ENCODE measurements at regions not wholly inside any gene's neighbourhood (a gene's known extent, or its start where the extent isn't known, plus 50 kb on each side); places are given as distances from the start of the nearest gene placed in this dataset.

DNA sequence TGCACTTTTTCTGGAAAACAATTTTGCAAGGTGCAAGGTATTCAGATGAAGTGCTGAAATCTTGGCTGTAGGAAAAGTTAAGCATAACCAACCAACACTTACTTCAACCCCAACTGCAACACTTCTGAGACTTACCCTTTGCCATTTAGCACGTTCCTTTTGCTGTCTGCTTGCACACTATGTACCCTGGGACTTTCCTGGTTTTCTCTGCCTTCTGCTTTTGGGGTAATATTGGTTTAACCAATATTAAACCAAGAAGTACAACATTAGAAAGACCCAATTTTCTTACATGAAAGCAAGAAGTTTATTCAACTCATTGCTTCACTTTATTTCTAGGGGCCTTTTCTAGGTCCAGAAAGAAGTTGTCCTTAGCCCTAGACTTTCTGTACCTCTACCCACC, 193.0 kb downstream of the HLX start:
- no peak for DNase-seq

DNA sequence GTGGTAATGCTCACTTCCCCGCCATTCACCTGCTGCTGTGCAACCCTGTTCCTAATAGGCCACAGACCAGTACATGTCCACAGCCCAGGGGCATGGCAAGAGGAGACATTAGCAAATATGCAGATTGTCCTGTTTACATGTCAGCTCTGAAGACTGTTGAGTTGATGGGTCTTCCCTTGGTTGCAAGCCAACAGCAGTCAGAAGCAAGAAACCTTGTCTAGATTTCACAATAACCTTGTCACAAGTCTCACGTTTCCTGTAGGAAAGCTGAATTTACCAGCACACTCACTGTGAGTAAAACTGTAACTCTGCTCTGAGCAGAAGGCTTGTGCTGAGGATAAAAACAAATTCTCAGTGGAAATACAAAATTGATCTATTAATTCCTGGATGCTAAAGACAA, 195.1 kb downstream of the HLX start:
- no peak for DNase-seq

DNA sequence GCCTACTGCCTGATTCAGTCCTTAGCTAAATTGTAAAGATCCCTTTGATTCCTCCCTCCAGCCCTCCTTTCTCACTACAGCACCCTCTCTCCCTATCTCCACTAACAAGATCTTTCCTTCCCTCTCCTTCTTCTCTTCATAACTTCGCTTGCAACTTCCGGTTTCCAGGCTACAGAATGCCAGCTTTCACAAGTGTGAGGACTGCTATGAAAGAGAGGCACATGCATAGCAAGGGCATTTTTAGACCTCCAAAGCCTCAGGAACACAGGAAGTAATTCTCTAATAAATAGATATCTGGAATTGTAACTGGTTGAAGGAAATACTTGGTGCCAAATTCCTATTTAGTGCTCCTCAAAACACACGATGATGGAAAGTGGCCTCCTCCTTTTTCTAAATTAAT, 196.7 kb downstream of the HLX start:
- no peak for DNase-seq

DNA sequence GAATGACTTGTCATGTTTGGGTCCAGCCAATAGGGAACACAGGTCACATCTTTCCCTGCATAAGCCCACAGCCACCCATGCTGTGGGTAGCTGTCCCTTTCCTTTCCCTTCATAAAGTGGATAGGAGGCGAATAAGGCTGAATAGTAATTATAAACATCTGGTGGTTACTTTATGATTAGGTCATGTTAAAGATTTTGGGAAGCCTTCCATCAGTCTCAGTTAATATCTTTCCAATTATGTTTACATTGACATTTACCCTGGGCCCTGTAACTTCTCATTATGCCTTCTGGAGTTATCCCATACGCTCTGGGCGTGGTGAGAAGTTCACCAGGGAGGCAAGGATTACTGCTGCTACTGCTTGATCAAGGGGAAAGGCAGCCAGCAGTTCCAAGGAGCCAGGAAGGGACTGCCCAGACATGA, 197.2 kb downstream of the HLX start:
- no peak for DNase-seq

DNA sequence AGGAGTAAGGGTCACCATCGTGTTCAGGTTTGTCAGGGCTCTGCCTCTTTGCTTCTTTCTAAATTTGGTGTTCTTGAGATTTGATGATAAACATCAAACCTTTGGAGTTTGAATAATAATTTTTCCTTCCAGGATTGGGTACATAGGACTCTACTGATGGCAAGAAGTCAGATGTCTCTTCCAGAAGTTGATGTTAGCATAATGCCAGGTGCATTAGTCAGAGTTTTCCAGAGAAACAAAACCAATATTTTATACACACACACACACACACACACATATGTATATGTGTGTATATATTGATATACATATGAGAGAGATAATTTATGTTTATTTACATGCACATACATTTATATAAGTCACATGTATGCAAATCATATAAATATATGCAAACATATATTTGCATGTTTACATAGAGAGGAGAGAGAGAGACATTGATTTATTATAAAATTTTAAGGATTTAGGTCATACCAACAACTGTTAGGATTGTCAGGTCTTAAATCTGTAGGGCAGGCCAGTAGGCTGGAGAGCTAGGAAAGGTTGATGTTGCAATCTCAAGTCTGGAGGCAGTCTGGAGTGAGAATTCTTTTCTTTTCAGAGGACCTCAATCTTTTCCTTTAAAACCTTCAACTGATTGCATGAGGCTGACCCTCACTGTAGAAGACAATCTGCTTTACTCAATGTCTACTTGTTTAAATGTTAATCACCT, 199.2 kb downstream of the HLX start:
- DNase-seq: no peak

DNA sequence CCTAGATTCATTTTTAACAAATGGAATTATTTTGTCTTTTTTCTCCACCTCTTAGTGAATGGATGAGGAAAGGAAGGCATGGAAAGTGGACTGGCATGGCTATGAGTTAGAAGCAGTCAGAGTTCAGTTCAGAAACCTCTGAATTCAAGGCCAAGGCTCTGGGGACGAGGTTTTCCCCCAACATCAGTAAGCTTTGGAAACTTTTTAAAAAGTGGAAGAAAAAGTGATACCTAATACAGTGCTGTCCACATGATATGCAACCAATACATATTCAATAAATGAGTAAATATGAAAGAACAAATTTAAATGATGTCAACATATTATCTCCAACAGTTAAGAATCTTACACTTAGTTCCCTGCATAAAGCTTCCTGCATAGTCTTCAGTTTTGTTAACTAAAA, 204.7 kb downstream of the HLX start:
- no peak for DNase-seq

DNA sequence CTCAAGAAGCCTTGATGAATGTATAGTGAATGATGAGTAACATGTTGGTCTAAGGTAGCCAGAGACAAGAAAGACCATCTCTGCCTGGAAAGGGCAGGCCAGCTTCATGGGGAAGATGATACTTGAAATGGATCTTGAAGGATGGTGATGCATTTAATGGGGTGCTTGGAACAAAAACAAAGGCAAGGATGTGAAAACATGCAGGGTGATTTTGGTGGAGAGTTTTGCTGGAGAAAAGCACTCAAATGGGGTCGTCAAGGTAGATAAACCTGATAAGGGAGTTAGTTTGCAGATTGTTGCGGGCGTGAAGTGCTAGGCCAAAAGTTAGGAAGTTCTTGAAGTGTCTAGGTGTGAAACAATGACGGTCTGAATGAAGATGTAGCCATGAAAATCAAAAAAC, 205.4 kb downstream of the HLX start:
- DNase-seq: no peak

DNA sequence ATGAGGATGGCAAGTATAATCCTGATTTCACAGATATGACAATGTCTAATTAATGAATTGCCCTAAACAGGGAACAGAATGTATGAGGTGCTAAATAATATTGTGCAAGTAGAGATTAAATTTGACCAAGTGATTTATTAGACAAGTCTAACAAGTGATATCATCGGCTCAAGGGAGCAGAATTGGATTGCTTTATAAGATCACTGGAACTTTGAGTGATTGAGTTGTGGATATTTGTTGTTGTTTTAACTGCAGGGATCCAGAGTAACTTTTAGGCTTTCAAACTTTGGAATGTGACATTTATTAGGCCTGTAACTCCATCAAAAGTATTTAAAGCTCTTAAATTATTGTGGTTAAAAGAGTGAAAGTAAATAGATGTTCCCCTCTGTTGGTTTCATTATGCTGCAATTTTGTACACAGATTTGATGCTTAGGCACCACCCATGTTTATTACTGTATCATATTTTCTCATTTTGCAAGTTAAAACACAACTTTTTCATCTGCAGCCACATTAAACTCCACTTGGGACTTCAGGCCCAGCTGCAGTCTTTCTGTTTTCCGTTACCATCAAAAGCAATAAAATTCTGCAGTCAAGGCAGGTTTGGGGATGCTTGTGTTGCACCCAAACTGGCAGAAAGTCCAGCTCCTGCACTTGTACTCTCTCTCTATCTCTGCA, 206.6 kb downstream of the HLX start:
- DNase-seq: no peak

DNA sequence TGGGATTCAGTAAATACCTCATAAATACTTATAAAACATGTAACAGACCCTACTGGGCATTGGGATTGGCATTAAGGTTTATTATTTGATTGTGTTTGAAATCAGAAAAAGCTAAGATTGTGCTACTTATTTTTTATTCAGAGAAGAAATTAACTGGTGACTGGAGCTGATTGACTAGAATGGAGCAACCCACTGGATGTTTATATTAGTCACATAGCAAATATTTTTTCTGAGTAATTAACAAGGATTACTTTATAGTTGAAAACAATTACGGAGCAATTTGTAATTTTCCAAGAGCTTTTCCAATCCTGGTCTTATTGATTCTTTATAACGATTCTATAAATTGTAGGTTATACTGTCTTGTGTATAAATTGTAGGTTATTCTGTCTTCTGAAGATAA, 208.7 kb downstream of the HLX start:
- no peak for DNase-seq

DNA sequence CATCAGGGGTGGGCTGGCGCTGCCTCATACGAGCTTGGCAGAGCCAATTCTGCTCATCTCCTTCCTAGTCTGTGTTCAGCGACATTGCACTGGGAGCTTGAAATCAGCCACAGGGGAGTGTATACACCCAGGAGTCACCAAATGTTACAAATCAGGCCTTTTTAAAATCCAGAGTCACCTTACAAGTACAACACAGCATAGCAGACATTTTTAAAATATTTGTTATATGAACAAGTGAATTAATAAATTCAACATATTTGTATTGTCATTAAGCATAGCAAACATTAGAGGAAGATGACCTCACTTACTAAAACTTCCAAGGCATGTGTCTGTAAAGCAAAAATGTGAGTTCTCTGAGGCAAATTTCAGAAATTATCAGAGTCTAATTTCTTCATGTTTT, 210.0 kb downstream of the HLX start:
- no peak for DNase-seq

DNA sequence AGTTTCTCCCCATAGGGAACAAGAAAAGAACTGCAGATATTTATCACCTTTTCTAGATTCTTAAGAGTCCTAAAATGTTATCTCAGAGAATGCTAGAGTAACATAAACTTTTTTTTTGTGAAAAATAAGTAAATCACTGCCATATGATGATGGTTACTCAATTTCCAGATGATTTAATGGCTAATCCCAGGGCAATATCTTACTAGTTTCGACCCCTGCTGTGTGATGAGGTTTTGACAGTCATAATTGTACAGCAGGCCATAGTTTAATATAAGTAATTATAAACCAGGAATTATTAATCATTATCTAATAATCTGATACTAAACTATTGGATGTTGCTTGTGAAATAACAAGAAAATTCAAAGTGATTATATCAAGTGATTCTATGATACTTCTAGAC, 210.6 kb downstream of the HLX start:
- no peak for DNase-seq

DNA sequence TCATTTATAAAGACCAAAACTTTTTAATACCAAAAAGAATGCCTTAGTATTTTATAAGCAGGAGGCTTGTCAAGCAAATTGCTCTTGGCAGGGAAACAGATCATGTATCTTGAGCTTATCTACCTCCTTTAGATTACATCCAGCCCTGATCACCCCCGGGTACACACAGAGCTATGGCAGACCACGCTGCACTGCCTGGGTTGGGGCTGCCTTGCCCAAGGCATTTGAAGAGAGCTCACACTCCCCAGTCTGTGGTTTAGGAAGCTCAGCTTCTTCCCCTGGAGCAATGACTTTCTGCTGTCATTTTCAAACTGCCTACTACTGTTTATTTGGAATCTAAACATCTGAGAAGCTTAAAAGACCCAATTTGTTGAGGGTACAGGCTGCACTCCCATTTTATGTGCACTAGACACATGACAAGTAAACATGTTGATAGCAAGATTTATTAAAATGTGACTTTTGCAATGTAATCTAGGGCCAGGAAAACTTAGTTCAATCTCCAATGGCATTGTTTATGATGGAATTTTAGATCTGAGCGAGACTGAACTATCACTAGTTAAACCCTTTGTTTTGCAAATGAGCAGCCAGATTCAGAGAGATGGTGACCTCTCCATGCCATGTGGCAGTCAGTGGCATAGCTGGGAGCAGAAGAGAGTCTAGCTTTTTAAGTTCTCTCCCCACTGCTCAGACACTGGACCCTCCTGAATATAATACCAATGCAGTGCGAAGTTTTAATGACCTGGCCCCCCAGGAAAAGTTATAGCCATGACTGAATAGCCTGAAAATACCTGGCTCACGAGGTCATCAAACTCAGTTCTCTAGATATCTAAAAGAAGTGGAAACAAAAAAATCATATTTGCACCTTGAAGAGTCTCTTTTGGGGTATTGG, 214.9 kb downstream of the HLX start:
- DNase-seq: no peak

DNA sequence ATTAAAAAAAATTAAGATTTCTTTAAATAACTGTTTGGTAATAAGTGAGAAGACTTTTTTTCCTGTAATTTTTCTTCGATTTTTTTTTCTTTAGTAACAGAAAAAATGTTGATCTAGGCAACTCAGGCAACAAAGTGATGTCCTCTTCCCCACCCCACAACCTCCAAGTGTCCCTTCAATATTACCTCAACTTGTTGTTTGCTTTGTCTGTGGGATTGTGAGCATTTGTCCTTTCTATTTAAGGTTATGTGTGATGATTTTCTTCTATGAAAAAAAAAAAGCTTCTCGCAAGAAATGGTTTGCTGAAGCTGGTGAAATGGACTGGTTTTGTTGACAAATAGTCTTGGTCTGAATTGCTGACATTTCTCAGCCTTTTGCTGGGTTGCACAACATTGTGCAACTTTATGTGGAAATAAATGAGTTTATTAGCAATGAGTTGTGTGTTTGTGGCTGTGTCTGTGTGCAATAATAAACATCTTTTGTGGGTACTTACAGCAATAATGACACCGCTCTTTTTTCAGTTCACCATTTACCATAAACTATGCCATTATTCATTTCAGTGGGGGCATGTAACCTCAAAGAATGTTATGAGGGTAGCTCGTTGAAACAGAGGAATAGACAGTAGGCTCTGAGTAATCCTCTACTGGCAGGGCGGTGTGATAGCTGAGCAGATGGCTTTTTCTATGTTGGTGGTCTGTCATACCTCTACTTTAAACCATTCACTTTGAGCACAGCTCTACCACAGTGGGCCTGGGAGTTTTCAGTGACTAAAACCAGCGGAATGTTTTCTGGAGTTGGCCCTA, 218.4 kb downstream of the HLX start:
- no peak for DNase-seq

DNA sequence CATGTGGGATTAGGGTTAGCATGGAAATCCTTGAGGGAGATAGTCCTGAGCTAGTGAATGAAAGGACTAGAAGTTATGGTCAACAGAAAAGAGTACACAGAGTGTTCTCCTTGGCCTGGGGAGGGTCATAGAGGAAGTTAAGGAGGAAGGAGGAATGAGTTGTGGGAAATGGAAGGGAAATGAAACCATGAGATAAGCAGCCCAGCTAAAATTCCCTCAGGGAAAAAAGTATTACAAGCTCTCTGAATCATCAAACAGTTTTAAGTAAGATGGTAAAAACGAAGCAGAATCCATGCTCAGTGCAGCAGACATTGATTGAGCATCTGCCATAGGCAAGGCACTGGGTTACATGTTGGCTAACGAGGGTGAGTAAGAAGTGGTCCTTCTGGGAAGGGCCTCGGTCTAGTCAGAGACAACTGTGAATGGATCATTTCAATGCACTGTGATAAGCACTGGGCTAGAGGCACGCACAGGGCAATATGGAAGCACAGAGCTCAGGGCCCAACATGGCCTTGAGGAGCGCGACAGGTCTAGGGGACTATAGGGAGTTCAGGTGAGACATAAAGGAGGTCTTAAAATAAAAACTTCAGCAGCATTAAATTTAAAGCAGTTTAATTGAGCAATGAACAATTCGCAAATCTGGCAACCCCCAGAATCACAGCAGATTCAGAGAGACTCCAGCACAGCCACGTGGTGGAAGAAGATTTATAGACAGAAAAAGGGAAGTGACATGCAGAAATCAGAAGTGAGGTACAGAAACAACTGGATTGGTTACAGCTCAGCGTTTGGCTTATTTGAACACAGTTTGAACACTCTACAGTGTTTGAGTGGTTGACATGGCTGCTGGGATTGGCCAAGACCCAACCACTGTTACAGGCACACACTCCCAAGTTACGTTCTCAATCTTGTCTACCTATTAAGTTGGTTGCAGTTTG, 219.5 kb downstream of the HLX start:
- DNase-seq: no peak

DNA sequence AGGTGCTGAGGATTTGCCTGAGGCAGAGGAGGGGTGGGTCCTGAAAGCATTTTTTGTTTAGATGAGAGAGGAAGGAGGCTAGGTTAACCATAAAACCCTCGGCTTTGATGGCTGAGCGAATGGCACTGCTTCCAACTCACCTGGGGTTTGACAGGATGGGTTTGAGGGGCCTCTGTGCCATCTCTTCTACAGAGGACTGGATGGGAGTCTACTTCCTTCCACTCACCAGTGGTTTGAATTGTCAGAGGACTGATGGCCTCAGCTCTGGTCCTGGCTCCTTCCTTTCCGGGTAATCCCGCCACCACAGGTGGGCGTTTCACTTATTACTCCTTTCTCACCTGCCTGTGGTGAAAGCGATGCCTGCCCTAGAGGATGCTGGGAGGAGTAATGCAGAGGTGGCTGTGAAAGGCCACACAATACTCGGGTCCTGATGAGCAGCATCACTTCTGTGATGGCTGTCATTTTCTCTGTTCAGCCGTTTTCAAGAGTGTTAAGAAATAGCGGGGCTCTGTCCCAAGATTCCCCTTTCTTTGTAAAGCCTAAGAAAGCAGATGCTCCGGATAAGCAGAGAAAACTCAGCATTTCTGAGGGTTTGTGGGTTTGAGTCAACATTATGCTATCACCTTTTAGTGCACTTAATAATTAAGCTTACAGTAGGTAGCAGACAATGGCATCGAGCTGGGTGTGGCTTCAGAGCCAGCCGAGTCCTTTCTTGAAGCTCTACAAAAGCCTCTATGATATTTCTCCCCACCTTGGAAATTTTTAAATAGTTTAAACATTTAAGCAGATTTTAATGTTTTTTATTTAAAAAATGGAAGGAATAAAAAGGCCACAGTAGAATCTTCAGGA, 220.7 kb downstream of the HLX start:
- DNase-seq: no peak

DNA sequence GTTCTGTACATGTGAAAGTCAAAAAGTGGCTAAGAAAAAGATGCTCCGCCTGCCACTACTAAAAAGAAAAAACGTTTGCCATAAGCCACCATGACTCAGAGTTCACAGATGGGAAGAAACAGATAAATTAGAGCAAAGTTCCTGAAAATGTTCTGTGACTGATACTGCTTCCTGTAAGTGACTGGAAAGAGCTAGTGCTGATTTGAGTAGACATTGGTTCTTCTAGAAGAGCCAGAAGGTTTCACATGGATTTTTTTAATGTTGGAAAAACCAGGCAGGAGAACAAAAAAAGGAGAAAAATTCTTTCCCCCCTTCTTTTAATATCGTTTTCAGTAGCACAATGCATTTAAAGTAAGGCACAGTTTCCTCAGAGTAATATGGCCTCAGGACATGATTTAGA, 221.4 kb downstream of the HLX start:
- DNase-seq: no peak

DNA sequence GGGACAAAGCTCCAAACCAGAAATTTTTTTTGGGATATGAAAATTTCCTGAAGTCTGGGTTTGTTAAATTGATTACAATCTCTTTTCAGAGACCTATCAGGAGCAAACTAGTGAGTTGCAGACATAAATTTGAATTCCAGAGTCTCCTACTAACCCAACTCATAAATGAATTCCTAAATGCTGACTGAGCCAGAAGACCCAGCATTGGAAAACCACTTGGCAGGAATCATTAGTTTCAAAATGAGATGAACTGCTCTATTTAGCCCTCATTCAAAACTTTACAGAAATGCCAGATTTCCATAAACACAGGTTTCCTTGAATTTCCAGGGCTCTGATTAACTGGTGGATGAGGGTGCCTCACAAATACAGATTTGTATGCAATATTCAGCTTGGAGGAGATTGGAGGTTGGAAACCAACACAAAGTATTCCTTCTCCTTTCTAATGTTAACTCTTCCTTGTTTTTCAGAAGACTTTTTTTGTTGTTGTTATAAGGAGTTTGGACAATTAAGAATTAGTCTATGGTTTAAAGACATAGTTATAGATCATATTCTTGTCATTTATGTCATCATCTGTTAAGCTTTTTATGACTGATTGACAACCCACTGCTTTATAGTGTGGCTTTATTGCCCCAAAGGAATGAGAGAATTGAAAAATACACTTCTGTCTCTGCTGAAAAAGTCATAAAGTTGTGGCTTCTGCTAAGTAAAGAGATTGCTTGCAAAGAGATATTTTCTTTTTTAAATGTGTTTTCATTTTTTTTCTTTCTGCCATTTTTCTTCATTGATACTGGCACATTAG, 222.8 kb downstream of the HLX start:
- no peak for DNase-seq

DNA sequence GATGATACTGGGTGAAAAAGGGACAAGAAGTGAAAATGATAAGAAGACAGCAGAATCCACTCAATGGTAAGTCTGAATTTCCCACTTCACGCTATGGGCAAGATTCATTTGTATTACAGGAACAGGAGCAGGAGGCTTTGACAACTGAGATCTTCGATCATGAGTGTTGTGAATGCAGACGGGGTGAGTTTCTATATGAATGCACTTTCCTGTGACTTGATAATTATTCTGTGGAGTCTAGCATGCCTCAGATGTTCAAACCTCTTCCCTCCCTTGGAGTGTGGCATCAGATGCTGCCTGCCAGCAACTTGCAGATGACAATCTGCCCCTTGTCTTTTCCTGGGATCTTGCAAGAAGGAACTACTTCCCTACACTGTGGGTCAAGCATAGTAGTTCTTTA, 225.4 kb downstream of the HLX start:
- DNase-seq: no peak

DNA sequence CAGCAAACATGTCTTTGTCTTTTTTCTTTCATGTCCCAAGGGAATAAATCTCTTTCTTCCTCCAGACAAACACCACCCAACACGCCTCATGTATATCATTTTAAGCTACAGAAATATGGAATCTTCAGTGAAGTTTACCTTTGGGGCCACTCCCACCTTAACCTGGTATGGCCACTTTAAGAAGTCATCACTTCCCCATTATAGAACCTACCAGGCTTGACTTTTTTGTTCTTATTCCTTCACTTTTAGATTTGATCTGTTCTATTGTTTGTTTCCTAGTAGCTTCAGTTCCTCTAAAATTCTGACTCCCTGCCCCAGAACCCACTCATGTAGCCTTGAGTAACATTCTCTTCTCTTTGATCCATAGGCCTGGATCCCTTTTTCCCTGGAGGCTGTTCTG, 226.3 kb downstream of the HLX start:
- DNase-seq: no peak

DNA sequence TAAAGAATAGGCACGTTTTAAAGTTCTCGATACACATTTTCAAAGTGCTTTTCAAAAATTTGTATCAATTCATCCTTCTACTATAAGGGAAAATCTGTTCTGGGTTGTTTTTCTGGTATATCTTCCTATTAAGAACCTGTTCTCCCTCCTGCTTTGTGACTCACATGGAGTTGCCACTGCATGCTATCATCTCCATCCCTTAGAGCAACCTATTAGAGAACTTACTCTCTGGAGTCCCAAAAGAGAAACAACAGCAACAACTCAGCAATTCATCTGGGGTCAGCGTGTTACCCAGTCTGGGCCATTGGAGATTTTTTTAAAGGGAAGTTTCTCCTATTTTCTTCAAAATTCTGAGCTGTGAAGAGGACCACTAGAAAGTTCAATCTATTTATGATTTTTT, 227.4 kb downstream of the HLX start:
- no peak for DNase-seq

Data from NCI-H774 (cell line).